GM18502 (cell line): ENCODE measurements at regions not wholly inside any gene's neighbourhood (a gene's known extent, or its start where the extent isn't known, plus 50 kb on each side); places are given as distances from the start of the nearest gene placed in this dataset.

Experiments used
- ATAC-seq: cut with Tn5 transposase; IDR thresholded peaks from one replicate; pipeline ENCODE4 v1.9.1; 2021; ENCODE audit warnings: mild to moderate bottlenecking; ENCODE audit not compliant: unreplicated experiment, poor library complexity

DNA sequence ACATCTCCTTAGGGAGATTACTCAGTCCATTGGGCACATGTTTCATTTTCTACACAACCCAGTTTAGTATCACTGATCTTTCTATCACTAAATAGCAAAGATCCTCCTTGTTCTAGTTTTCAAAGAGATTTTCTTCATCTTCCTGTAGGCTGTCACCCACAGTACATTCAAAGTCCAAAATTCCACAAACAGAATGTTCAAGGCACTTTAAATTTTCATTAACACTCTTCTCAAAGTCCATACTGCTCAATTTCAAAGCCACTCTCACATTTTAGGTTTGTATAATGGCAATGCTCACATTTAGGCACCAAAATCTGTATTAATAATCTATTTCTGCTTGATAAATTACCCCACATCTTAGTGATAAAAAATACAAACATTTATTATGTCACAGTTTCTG, 152.8 kb downstream of the FSIP2 start:
- no peak for ATAC-seq

DNA sequence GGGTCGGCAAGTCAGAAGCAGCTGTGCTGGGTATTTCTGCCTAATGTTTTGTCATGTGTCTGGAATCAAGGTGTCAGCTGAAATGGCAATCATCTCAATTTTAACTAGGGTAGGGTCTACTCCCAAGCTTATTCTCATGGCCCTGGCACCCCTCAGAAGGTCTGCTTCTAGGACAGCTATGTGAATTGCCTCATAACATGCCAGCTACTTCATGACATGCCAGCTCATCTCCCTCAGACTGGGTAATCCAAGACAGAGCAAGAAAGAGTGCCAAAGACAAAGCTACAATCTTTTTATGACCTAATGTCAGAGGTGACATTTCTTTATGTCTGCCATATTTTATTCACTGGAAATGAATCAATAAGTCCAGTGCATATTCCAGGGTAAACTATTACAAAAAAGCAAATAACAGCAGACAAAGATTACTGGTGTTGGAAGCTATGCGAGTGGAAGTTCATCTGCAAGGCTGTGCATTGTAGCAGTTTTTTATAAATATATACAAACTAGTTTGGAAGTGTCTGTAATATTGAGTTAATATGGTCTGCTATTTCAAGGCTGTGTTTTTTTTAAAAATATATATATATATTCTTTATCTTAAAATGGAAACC, 153.3 kb downstream of the FSIP2 start:
- no peak for ATAC-seq

DNA sequence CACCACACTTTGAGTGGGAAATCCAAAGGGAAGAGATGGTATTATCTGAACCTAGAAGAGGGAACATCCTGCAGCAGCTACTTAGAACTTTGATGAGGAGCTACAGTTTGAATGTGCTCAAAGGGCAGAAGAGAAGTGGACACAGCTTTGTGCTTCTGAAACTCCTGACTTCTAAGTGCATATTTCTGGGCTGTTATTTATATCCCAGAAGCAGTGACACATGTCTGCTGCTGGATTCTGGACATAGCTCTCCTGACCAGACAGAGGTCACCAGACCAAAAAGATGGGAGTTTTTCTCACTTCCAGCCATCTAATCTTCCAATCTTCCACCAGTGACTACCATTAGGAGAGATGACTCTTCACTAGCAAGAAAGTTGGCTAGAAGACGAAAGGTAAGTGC, 153.9 kb downstream of the FSIP2 start:
- no peak for ATAC-seq

DNA sequence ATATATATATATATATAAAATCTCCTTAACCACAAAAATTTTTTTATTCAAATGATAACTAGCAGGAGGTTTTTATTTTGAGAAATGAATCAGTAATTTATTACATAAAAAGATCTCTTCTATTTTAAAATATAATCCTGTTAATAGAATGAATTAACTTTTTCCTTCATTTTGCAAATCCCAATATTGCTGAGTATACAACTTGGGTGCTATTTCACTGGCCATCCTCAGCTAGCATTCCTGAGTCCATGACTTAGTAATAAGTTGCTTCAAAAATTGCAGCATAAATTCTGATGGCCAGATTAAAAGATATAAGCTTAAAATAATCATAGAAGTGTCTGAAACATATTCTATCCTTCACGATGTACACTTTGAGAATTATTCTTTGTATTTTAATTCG, 155.6 kb downstream of the FSIP2 start:
- no peak for ATAC-seq

DNA sequence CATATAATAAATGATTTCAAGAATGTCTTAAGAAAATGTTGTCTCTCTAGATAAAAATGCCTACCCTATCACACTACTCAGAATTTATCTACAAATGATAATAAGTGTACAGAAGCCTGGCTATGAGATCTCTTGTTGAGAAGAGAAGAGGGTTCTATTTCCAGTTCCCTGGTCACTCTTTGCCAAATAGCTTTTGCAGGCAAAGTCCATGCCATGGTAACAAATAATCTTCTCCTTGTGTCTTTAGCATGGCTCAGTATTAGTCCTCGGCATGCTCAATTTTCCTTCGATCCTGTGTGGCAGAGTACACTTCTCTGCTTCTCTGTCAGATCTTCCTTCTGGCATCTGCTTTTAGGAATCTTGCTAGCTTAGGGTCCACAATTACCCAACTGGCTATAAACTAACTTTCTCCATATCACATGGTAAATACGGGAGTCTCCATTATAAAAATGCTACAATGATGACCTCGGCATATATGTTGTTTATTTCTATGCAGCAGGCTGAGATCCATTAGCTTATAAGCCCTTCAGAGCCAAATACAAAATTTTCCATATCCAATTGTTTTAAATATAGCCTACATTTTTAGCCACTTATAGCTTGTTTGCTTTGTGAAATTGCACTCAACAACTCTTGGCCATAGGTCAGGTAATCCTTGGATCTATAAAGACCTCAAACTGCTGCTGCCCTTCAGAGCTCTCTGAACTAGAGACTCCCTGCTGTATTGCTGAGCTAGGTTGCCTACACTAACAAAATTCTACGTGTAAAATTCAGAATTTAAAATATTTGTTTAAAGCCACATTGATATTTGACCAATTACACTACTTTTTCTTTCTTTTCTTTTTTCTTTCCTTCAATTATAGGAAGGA, 157.5 kb downstream of the FSIP2 start:
- no peak for ATAC-seq

DNA sequence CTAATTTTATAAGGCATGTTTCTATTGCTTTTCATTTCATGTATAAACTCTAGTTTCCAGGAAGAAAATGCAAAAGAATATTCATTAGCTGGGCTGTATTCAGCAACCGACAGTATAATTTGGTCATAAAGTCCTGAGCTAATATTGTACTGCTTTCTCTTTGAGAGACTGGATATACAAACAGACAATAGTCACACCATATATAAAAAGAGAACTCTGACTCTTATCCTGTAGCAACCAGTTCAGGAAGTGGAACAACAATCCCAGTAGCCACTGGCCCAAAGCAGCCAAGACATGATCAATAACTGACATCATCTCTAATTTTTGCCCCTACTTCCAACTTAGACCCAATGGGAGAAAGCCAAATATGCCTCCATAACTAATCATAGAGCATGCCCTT, 160.8 kb downstream of the FSIP2 start:
- no peak for ATAC-seq

DNA sequence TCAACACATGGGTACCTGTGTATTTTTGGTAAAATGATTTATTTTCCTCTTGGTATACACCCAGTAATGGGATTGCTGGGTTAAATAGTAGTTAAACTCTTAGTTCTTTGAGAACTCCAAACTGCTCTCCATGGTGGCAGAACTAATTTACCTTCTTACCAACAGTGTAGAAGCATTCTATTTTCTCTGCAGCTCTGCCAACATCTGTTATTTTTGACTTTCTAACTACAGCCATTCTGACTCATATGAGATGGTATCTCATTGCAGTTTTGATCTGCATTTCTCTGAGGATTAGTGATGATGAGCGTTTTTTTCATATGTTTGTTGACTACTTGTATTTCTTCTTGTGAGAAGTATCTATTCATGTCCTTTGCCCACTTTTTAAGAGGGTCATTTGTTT, 180.6 kb downstream of the FSIP2 start:
- ATAC-seq = no peak

DNA sequence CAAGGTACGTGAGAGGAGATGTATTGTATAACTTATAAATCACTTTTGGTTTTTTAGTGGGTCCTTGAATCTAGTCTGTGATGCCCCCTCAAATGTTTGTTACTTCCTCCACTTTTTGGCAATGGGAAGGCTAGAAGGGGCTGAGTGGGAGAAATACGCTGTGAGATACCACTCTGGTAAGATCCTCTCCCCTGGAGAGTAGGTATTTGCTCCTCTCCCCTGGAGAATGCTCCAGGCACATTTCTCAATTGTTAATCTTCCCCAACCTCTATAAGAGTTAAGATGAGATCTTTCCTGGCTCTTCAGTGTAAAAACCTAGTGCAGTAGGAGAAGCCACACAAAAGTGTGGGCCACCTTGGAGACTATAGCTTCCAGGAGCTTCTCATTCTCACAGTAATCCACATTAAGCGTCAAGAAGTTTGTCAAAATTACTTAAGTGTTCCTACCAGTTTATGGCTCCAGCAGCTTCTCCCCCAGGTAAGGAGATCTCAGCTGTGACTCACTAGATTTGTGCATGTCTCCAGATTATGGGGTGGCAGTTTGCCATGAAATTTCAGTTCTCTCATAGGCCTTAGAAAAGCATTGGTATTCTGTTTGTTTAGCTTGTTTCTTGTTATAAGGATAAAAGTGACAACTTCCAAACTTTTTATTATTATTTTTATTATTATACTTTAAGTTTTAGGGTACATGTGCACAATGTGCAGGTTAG, 182.6 kb downstream of the FSIP2 start:
- ATAC-seq = no peak

DNA sequence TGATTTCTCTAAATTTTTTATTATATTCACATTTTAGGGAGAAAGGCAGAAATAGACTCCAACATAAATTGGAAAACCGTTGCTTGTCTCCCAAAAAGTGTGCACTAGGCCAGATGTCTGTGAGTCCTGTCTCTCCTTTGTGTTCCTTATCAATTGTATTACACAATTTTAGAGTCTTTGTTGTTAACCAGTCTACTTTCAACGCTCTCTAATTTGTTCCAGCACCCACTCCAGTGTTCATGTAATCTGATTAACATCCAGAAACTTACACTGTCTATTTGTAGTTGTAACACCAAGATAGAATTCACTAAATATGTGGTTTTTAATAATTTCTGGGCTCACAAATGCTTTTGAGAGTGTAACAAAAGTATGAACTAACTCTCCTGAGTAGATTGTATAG, 195.6 kb downstream of the FSIP2 start:
- no peak for ATAC-seq

DNA sequence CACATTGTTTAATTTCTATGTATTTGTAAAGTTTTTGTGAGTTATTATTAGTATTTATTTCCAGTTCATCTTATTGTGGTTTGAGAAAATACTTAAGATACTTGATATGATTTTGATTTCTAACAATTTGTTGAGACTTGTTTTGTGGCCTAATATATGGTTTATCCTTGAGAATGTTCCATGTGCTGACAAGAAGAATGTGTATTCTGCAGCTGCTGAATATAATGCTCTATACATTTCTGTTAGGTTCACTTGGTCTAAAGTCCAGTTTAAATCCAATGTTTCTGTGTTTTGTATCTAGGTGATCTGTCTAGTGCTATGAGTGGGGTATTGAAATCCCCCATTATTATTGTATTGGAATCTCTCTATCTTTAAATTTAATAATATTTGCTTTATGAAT, 201.3 kb downstream of the FSIP2 start:
- ATAC-seq = no peak

DNA sequence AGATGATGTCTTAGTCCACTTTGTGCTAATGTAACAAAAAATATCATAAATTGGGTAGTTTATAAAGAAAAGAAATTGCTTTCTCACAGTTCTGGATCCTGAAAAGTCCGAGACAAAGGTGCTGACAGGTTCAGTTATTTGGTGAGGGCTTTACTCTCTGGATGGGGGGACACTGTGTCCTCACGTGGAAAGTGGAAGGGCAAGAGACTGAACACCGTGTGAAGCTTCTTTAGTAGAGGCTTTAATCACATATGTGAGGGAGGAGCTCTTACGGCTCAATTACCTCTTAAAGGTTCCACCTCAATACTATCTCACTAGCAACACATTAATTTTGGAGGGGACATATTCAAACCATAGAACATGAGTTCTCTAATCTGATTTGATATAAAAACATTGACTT, 204.3 kb downstream of the FSIP2 start:
- ATAC-seq = no peak

DNA sequence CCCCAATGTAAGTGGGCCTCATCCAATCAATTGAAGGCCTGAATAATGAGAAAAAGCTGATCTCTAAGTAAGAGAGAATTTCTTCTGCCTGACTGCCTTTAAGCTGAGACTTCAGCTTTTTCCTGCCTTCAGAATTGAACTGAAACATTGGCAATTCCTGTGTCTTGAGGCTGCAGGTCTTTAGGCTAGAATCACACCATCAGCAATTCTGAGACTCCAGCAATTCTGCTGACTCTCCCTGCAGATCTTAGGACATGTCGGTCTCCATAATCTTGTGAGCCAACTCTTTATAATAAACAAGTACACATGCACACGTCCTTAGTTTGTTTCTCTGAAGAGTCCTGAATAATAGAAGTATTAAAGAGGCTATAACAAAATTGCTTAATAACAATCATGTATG, 209.1 kb downstream of the FSIP2 start:
- no peak for ATAC-seq

DNA sequence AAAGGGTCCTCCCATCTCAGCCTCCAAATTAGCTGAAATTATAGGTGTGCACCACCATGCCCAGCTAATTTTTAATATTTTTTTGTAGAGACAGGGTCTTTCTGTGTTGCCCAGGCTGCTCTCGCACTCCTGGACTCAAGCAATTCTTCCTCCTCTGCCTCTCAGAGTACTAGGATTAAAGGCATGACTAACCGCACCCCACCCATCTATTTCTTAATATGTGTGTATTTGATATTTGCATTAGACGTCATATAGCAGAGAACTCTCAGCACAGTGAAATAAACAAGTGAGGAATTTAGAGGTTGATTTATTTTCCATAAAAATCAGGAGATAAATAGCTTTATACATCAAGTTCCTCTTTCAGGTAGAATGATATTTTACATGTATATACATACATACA, 213.5 kb downstream of the FSIP2 start:
- no peak for ATAC-seq

DNA sequence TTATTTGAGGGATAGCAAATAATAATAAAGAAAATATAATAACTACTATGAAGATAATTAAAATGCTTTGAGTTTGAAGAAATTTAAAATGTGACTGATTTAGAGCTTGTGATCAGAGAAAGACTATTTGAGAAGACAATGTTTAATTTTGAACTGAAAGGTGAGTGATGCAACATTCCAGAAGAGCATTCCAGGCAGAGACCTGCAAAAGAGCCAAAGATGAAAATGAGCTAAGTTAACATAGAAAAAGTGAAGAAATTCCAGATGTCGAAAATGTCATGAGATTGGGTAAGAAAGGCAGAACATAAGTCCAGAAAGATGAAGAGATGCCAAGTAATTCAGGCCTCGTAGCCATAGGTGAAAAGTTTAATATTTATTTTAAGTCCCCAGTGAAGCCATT, 215.8 kb downstream of the FSIP2 start:
- no peak for ATAC-seq

DNA sequence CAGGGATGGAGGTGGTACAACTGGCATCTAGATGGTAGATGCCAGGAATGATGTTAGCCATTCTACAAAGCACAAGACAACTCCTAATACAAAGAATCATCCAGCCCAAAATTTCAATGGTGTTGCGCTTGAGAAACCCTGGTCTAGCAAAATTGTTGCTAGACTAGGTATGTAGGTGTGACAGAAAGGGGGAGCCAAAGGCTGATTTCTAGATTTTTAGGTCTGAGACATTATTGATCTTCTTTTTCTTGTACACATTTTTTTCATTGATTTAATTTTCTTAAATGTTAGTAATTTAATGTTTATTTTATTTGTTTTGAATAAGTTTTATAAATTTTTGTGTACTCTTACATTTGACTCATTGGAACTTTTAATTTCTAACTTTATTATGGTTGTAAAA, 216.4 kb downstream of the FSIP2 start:
- ATAC-seq = no peak

DNA sequence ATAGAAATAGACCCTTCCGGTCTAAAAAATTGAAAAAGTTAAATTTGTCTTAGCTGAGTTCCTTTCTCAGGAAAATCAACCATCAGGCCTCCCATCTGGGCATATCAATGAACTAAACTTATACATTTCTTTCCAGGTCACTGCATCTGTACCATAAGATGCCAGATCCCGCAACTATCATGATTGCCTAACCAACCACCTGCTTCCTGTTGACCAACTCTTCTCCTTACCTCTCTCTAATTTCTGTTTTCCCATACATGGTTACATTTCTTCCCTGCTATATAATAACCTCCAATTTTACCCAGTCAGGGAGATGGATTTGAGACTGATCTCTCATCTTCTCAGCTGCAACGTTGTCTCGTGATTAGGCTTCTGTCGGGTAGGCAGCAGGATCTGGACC, 228.7 kb downstream of the FSIP2 start:
- ATAC-seq = no peak

DNA sequence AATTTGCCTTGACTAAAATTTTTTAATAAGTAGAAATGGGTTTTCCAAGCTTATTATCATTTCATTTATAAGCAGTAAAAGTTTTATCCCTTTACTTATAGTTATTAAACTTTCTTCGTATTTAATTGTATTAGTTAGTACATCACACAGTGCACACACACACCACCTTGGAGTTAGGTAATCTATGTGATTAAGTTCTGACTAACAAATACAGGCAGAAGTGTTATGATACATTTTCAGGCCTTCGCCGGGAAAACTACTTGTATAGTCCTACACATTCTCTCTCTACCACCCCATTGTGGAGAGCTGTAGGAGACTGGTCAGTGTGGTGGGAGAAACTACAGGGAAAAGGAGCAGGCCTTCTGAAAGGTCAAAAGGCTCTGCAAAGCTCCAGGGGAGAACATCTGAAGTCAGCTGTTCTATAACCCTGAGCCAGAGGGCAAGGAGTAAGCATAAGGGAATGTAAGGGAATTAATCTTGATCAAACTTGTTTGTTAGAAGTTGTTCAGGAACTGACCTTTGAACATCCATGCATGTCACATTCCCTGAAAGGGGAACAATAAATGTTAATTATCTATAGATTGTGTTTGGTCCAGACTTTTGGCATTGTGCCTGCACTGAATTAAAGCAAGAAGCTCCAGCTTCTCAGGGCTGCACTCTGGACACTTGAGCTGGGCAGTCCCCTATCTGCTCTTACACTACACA, 231.7 kb downstream of the FSIP2 start:
- no peak for ATAC-seq

DNA sequence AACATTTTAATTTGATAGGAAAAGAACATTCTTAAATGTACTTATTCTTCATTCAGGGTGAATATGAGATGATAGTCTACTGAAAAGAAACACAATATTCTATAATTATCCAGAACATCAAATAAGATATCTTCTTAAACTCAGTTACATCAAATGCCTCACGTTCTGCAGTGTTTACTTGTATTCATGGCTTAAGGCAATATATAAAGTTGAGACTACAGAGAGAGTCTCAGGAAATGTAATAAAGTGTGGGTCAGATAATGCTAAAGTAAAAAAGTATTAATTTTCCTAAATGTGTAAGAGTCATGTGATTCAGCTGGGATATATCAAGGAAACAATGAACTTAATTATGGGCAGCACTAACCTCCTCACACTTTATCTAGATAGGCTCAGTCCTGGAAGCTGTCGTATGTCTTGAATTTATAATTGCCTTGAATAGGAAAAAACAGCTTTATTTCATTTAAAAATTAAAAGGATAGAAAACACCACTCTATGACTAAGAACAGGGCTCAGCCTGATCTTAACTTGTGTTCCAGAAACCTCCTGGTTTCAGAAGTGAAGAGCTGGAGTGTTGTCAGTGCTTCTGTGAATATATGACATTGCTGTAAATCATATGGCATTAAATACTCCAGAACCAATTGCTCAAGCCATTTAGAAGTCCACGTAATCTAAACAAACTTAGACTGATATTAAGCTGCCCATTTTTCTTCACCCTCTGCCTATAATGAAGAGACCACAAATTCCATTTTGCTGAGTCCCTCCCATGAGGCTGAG, 240.2 kb downstream of the FSIP2 start:
- ATAC-seq = no peak

DNA sequence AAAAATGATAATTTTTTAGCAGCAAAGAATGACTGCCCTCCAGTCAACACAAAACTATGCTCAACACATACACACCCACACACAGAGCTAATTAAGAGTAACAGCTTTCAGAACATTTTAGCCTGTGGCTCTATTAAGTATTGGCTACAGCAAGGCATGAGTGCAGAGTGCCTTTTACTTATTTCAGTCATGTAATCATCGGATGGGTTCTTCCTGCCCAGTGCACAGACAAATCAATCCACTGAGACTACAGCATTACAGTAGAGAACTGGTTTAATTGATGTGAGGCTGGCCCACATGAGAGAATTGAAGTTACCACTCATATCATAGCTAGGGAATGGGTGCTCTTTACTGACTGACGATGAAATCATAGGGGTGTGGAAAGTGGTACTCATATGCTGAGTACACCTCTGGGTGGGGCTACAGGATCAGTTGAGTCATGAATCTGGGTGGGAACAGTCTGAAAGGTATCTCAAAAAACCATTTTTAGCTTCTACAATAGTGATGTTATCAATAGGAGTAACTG, 241.0 kb downstream of the FSIP2 start:
- ATAC-seq = no peak

DNA sequence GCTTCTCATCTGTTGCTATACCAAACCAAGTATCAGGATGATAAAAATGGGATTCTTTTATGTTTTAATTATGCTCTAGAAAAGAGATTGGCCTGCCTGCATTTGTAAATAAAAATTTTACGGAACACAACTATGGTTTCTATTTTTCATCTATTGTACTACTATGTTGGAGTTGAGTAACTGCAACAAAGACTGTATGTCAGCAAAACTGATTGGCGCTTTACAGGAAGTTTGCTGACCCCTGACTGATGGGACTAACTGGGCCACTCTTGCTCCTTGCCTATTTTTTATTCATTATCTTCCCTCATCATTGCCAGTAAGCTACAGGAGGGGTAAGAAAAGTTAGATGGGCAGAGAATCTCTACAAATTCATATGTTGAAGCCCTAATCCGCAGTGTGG, 242.3 kb downstream of the FSIP2 start:
- no peak for ATAC-seq
